ENCODE measurements at regions not wholly inside any gene's neighbourhood (a gene's known extent, or its start where the extent isn't known, plus 50 kb on each side); places are given as distances from the start of the nearest gene placed in this dataset.

- Histone ChIP-seq H3K9me3 (replicated peaks; ENCODE audit: control insufficient read depth, insufficient read depth, low read length) (no peaks in the 10 kb centered on the region), H3K4me3 (replicated peaks in 1 of 3; ENCODE audit: insufficient read depth in 1 of 3, low read depth in 1 of 3, low read length in 3 of 3) (no peak overlapping the region), H4K20me1 (replicated peaks; ENCODE audit: control insufficient read depth, extremely low read depth, insufficient read depth, low read length) (no peaks in the 10 kb centered on the region), H3K4me2 (ENCODE audit: insufficient read depth, low read length) (no peak overlapping the region), H3K9me1 (replicated peaks; ENCODE audit: control insufficient read depth, extremely low read depth, insufficient read depth, low read length) (no peaks in the 10 kb centered on the region), H3K4me1 (ENCODE audit: control insufficient read depth, extremely low read depth, insufficient read depth, low read length) (no peaks in the 10 kb centered on the region), H3K27ac (ENCODE audit: insufficient read depth, low read depth, low read length) (no peak overlapping the region), H3K79me2 (ENCODE audit: control insufficient read depth, insufficient read depth, low read length) (no peaks in the 10 kb centered on the region), H3K36me3 (ENCODE audit: control insufficient read depth in 2 of 2, extremely low read depth in 1 of 2, insufficient read depth in 2 of 2, low read length in 2 of 2) (no peaks in the 10 kb centered on the region), H3K9ac (replicated peaks; ENCODE audit: extremely low read depth, insufficient read depth, low read length) (no peak overlapping the region), H3K27me3 (ENCODE audit: control insufficient read depth in 2 of 2, insufficient read depth in 2 of 2, low read length in 2 of 2) (no peaks in the 10 kb centered on the region), H2AFZ (ENCODE audit: low read depth, low read length) (no peak overlapping the region)
- TF ChIP-seq POLR2A (IDR thresholded peaks at IDR 0.05; ENCODE audit: low read depth, low read length): no peak
- TF ChIP-seq CTCF (IDR thresholded peaks at IDR 0.05; ENCODE audit: extremely low read depth in 1 of 2, insufficient read depth in 1 of 2, low read depth in 1 of 2, low read length in 2 of 2): no peak
- TF ChIP-seq GATA2 (IDR thresholded peaks at IDR 0.05; ENCODE audit: insufficient read depth, insufficient read length, low read depth, low read length): no peak
- TF ChIP-seq JUN (IDR thresholded peaks at IDR 0.05; ENCODE audit: borderline replicate concordance, insufficient read depth, insufficient read length, low read depth): no peak
- TF ChIP-seq MYC (IDR thresholded peaks at IDR 0.05; ENCODE audit: low read depth, low read length): no peak
- TF ChIP-seq MAX (IDR thresholded peaks at IDR 0.05; ENCODE audit: insufficient read depth, insufficient read length): no peak
- no peak for TF ChIP-seq FOS (IDR thresholded peaks at IDR 0.05; ENCODE audit: borderline replicate concordance, insufficient read depth, low read length)
- TF ChIP-seq EZH2 (IDR thresholded peaks at IDR 0.05; ENCODE audit: borderline replicate concordance, low read depth, low read length, severe bottlenecking): no peak
- no peak for TF ChIP-seq POLR2AphosphoS5 (IDR thresholded peaks at IDR 0.05; ENCODE audit: insufficient read depth, low read depth, low read length)
- CTCF ChIA-PET: no interaction called here
- FAIRE-seq (no peak), DNase-seq (ENCODE audit: low read depth, low spot score) (no peak)
- POLR2A ChIA-PET: no interaction called here
- intact Hi-C loops (cut with micrococcal nuclease) (no loop called here), dilution Hi-C loops (cut with MboI; ENCODE audit: extremely low pct_ligation_motif_present, low sequenced_read_pairs) (no loop called here)
- no TSS peak for BruUV-seq (replicated peaks)
Observed at GRCh38 chr3:78390221-78390620, 1350.3 kb downstream of the ROBO2 start.

All from endothelial cell of umbilical vein (primary cell).